Adrenal gland (tissue), 9 donors: ENCODE measurements at regions not wholly inside any gene's neighbourhood (a gene's known extent, or its start where the extent isn't known, plus 50 kb on each side); places are given as distances from the start of the nearest gene placed in this dataset.

ENCODE experiments used
- DNase-seq, 7 donors: peaks; one replicate each; pipeline ENCODE4 v3.0.0-alpha.2; 2019 to 2020
- H3K27ac ChIP-seq, 5 donors: fragments of 200-600 bp; sonication (generic) in 4 of 5; 1 replicate in 3 of 5; 2 replicates in 2 of 5; pipeline versions ENCODE4 v1.5.1 to v1.8.0; 2016 to 2020; ENCODE audit warnings: mild to moderate bottlenecking in 1 of 5
- H3K27me3 ChIP-seq: fragments of 200-600 bp; 2 replicates; pipeline ENCODE4 v1.8.0; 2021
- H3K36me3 ChIP-seq, 2 donors: fragments of 200-600 bp; replicated peaks in 1 of 2; 1 replicate in 1 of 2; 2 replicates in 1 of 2; pipeline versions ENCODE4 v1.5.1 to v1.8.0; 2018 to 2022
- H3K4me1 ChIP-seq, 2 donors: fragments of 200-600 bp; replicated peaks in 1 of 2; 1 replicate in 1 of 2; 2 replicates in 1 of 2; pipeline versions ENCODE4 v1.5.1 to v1.8.0; 2018 to 2021
- H3K4me3 ChIP-seq, 4 donors: fragments of 200-600 bp; sonication (generic) in 3 of 4; one replicate each; pipeline ENCODE4 v1.5.1; 2016 to 2018
- H3K9me3 ChIP-seq, 3 donors: fragments of 200-600 bp; sonication (generic) in 1 of 3; replicated peaks in 1 of 3; 1 replicate in 2 of 3; 2 replicates in 1 of 3; pipeline versions ENCODE4 v1.5.1 to v1.8.0; 2016 to 2021
- CTCF ChIP-seq, 6 experiments: fragments of 450-650 bp in 4 of 6; fragments of 200-600 bp in 2 of 6; sonication (generic) in 1 of 6; IDR thresholded peaks; 1 replicate in 5 of 6; 2 replicates in 1 of 6; pipeline versions ENCODE4 v1.5.1 to v1.8.0; 2016 to 2021; ENCODE audit warnings: antibody characterized with exemption in 6 of 6, mild to moderate bottlenecking in 2 of 6, moderate library complexity in 1 of 6
- POLR2A ChIP-seq, 2 donors: fragments of 450-650 bp; IDR thresholded peaks; one replicate each; pipeline ENCODE4 v1.6.1; 2017; ENCODE audit warnings: antibody characterized with exemption in 2 of 2, mild to moderate bottlenecking in 2 of 2, moderate library complexity in 1 of 2
- WGBS, 4 donors: extraction: QIAGEN DNeasy Blood & Tissue Kit in 2 of 4; methylation state at CpG; one replicate each; pipeline versions ENCODE4 v1.1.5 to v1.1.7; 2013 to 2017; 5-methylcytosine and 5-hydroxymethylcytosine counted together
- intact Hi-C, 2 donors: fragments of 100-400 bp; cut with DNase I; formaldehyde crosslinking; loops; one replicate each; pipeline versions ENCODE4 v1.14.1 to v1.15.0; 2022 to 2023
- donor health status: healthy with polysubstance abuse.
- donor health status: Bipolar disorder and iron deficiency.
- donor health status: DM: yes; HTN: yes; CAD: no.
- donor health status: DM: no; HTN: no; CAD: no.
- donor health status: DM: no; HTN: no; CAD: no.

GRCh38 chr14:29215853-29216252 lies 449.3 kb downstream of the FOXG1 start:
- Histone ChIP-seq H3K27ac (no peak overlapping the region), H3K9me3 (no peaks in the 10 kb centered on the region), H3K36me3 (no peaks in the 10 kb centered on the region), H3K4me3 (no peak overlapping the region), H3K4me1 (peaks cover 0 to 20% of the 10 kb centered on the region in 2 donors), H3K27me3 (no peaks in the 10 kb centered on the region)
- no peak for DNase-seq
- intact Hi-C loops: no loop called here
- TF ChIP-seq POLR2A (IDR thresholded peaks at IDR 0.05): no peak
- TF ChIP-seq CTCF (IDR thresholded peaks at IDR 0.05): no peak
- 80 to 82% (median 81%) methylated on average over 3 of the region's 3 CpGs for WGBS, 4 donors

- H3K4me1 ChIP-seq: peaks cover 0 to 20% of the 10 kb centered on the region in 2 donors
- no peaks in the 10 kb centered on the region for H3K36me3 ChIP-seq
- no peak overlapping the region for H3K27ac ChIP-seq
- intact Hi-C loops: no loop called here
- DNase-seq: no peak
- H3K4me3 ChIP-seq: no peak overlapping the region
- no peaks in the 10 kb centered on the region for H3K27me3 ChIP-seq
- no peak for TF ChIP-seq POLR2A (IDR thresholded peaks at IDR 0.05)
- TF ChIP-seq CTCF (IDR thresholded peaks at IDR 0.05): no peak
- no peaks in the 10 kb centered on the region for H3K9me3 ChIP-seq
- 53 to 62% (median 58%) methylated on average over 9 of the region's 9 CpGs for WGBS, 4 donors
These were observed 450.0 kb downstream of the FOXG1 start for GRCh38 chr14:29216268-29217232.

- 20 to 32% (median 22%) methylated on average over 5 of the region's 5 CpGs for WGBS, 4 donors
- no peaks in the 10 kb centered on the region for H3K9me3 ChIP-seq
These were observed 451.3 kb downstream of the FOXG1 start for GRCh38 chr14:29217813-29218450.

More at GRCh38 chr14:29217813-29218450, 451.3 kb downstream of the FOXG1 start:
- no peaks in the 10 kb centered on the region for H3K27me3 ChIP-seq
- DNase-seq: no peak
- H3K27ac ChIP-seq: peak overlapping the region in 1 of 5 donors; percentile 7
- peaks cover 0 to 20% of the 10 kb centered on the region in 2 donors for H3K4me1 ChIP-seq
- TF ChIP-seq CTCF (IDR thresholded peaks at IDR 0.05): no peak
- no peak for TF ChIP-seq POLR2A (IDR thresholded peaks at IDR 0.05)
- intact Hi-C loops: no loop called here
- no peaks in the 10 kb centered on the region for H3K36me3 ChIP-seq
- H3K4me3 ChIP-seq: no peak overlapping the region
